ENCODE measurements at regions not wholly inside any gene's neighbourhood (a gene's known extent, or its start where the extent isn't known, plus 50 kb on each side); places are given as distances from the start of the nearest gene placed in this dataset.

GRCh38 chr4:3709061-3709845, 56.9 kb upstream of the ADRA2C start:
- no peak for TF ChIP-seq POLR2A (IDR thresholded peaks at IDR 0.05)
- TF ChIP-seq CTCF (IDR thresholded peaks at IDR 0.05), result no peak
- no peak for DNase-seq (ENCODE audit: low spot score in 2 of 2)
- intact Hi-C loops (cut with DNase I; ENCODE audit: low total_unique reads), result no loop called here
- H3K4me3 ChIP-seq (ENCODE audit: low read depth, poor library complexity, severe bottlenecking), result no peak overlapping the region
- 90 to 94% methylated on average over 14 of the region's 14 CpGs for WGBS, 2 donors

GRCh38 chr4:3708611-3709010, 57.6 kb upstream of the ADRA2C start:
- intact Hi-C loops (cut with DNase I; ENCODE audit: low total_unique reads), result no loop called here
- WGBS, 2 donors, result 84 to 93% methylated on average over 8 of the region's 8 CpGs
- no peak overlapping the region for H3K4me3 ChIP-seq (ENCODE audit: low read depth, poor library complexity, severe bottlenecking)
- TF ChIP-seq POLR2A (IDR thresholded peaks at IDR 0.05) (no peak), CTCF (IDR thresholded peaks at IDR 0.05) (no peak)
- DNase-seq (ENCODE audit: low spot score in 2 of 2), result no peak

GRCh38 chr4:3708103-3708510, 58.1 kb upstream of the ADRA2C start:
- WGBS, 2 donors, result 44 to 50% methylated on average over 13 to 14 of the region's 14 CpGs
- intact Hi-C loops (cut with DNase I; ENCODE audit: low total_unique reads), result no loop called here
- H3K4me3 ChIP-seq (ENCODE audit: low read depth, poor library complexity, severe bottlenecking), result no peak overlapping the region
- no peak for TF ChIP-seq POLR2A (IDR thresholded peaks at IDR 0.05)
- TF ChIP-seq CTCF (IDR thresholded peaks at IDR 0.05), result no peak
- DNase-seq (ENCODE audit: low spot score in 2 of 2), result no peak

GRCh38 chr4:3707423-3708102, 58.6 kb upstream of the ADRA2C start:
- intact Hi-C loops (cut with DNase I; ENCODE audit: low total_unique reads), result no loop called here
- 68 to 71% methylated on average over 17 of the region's 17 CpGs for WGBS, 2 donors
- DNase-seq (ENCODE audit: low spot score in 2 of 2), result no peak
- no peak for TF ChIP-seq POLR2A (IDR thresholded peaks at IDR 0.05)
- no peak for TF ChIP-seq CTCF (IDR thresholded peaks at IDR 0.05)
- H3K4me3 ChIP-seq (ENCODE audit: low read depth, poor library complexity, severe bottlenecking), result no peak overlapping the region

GRCh38 chr4:3706565-3707422, 59.4 kb upstream of the ADRA2C start:
- DNase-seq (ENCODE audit: low spot score in 2 of 2), result no peak
- intact Hi-C loops (cut with DNase I; ENCODE audit: low total_unique reads), result no loop called here
- WGBS, 2 donors, result 83 to 86% methylated on average over 12 to 15 of the region's 15 CpGs
- no peak overlapping the region for H3K4me3 ChIP-seq (ENCODE audit: low read depth, poor library complexity, severe bottlenecking)
- TF ChIP-seq POLR2A (IDR thresholded peaks at IDR 0.05) (no peak), CTCF (IDR thresholded peaks at IDR 0.05) (no peak)

All from lower leg skin (tissue), 4 donors.